ENCODE measurements at regions not wholly inside any gene's neighbourhood (a gene's known extent, or its start where the extent isn't known, plus 50 kb on each side); places are given as distances from the start of the nearest gene placed in this dataset.
A peak's percentile ranks its signal among the peaks of the same experiment; 100 is the strongest.
"Not testable (repeated sequence)": the region's sequence is repeated elsewhere in the genome, so short reads cannot be mapped to it uniquely, and the experiment has no call there.

DNA sequence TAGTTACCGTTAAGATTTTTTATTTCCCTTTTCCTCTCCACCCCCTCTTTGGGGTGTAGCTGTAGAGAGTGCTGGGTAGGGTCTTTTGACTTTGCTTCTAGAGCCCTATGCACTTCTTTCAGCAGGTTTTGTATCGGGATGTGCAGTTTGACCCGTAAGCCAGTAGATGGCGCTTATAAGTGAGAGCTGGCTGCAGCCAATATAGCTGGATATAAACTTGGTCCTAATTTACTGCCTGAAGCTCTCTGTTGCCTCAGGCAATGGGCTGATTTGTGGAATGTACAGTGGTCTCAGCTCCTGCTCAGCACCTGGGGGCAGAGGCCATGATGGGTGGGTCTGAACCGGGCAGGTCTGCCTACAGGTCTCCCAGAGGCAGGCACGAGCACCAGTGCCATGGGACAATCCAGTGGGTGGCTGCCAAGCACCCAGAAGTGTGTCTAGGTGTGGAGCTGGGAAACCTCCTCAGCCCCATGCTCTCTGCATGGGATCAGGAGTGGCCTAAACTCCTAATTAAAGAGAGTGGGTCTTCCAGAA, 146.5 kb downstream of the SPANXN1 start:
- FAIRE-seq (no peak), DNase-seq (ENCODE audit: insufficient read length, low spot score) (no peak)

- DNase-seq (ENCODE audit: insufficient read length, low spot score) (no peak), FAIRE-seq (no peak)
Measured at GRCh38 chrX:145394344-145394743, 147.0 kb downstream of the SPANXN1 start.

- no peak for FAIRE-seq
Measured at GRCh38 chrX:145396612-145397011, 149.3 kb downstream of the SPANXN1 start.

GRCh38 chrX:145405012-145405411, 157.7 kb downstream of the SPANXN1 start:
- DNase-seq (ENCODE audit: insufficient read length, low spot score) = peak; percentile 0
- FAIRE-seq = no peak

More at GRCh38 chrX:145396612-145397011, 149.3 kb downstream of the SPANXN1 start:
- DNase-seq (ENCODE audit: insufficient read length, low spot score) = no peak

DNA sequence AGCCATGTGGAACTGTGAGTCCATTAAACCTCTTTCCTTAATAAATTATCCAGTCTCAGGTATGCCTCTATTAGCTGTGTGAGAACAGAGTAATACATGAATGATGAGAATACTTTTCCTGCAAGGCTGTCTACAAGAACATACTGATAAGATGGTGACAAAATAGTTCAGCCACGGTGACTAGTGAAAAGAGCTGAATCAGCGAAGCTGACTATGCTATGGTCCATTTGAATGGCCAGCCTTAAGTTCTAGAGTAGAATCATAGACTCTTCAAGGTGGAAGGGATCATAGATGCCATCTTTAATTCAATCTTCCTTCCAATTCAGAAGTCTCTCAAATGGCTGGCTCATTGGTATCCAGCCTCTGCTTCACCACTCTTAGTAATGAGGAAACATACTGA, 163.3 kb downstream of the SPANXN1 start:
- no peak for DNase-seq (ENCODE audit: insufficient read length, low spot score)
- FAIRE-seq = no peak

DNA sequence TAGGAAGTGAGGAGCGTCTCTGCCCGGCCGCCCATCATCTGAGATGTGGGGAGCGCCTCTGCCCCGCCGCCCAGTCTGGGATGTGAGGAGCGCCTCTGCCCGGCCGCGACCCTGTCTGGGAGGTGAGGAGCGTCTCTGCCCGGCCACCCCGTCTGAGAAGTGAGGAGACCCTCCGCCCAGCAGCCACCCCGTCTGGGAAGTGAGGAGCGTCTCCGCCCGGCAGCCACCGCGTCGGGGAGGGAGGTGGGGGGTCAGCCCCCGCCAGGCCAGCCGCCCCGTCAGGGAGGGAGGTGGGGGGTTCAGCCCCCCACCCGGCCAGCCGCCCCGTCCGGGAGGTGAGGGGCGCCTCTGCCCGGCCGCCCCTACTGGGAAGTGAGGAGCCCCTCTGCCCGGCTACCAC, 188.9 kb downstream of the SPANXN1 start:
- DNase-seq (ENCODE audit: insufficient read length, low spot score); FAIRE-seq: not testable (repeated sequence)

GRCh38 chrX:145464650-145465049, 217.3 kb downstream of the SPANXN1 start:
- DNase-seq (ENCODE audit: insufficient read length, low spot score) (no peak), FAIRE-seq (no peak)

- FAIRE-seq (no peak), DNase-seq (ENCODE audit: insufficient read length, low spot score) (no peak)
Measured at GRCh38 chrX:145475725-145476124, 228.4 kb downstream of the SPANXN1 start.

GRCh38 chrX:145484740-145485139, 237.4 kb downstream of the SPANXN1 start:
- no peak for DNase-seq (ENCODE audit: insufficient read length, low spot score)
- no peak for FAIRE-seq

- no peak for DNase-seq (ENCODE audit: insufficient read length, low spot score)
- FAIRE-seq = no peak
Measured at GRCh38 chrX:145502670-145503069, 255.4 kb downstream of the SPANXN1 start.

GRCh38 chrX:145506214-145506613, 258.9 kb downstream of the SPANXN1 start:
- FAIRE-seq = no peak

GRCh38 chrX:145524931-145525330, 277.6 kb downstream of the SPANXN1 start:
- FAIRE-seq (no peak), DNase-seq (ENCODE audit: insufficient read length, low spot score) (no peak)

More at GRCh38 chrX:145506214-145506613, 258.9 kb downstream of the SPANXN1 start:
- DNase-seq (ENCODE audit: insufficient read length, low spot score) = no peak

DNA sequence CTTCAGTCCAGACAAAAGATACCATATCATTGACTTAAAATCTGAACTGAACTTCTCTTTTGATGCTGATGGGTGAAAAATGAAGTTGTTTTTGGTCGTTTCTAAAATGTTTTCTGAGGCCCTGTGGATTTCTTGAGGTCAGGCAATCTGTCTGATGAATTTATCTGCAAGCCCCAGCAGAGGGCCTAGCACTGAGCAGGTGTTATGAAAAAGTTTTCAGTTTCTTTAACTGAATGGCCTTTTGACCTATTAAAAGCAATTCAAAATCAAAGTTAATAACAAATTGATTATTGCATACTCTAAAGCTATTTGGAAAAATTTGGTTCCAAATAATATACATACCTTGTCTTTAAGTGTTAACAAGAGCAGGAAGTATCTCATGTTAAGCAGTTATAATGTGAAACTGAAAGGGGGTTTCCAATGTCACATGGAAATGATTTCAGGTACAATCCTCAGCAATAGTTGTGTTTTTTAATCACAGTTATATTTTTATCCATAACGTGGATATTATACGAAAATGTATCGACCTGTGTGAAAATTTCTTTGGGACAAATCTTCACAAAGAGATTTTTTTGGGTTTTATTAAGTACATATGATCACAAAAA, 285.0 kb downstream of the SPANXN1 start:
- DNase-seq (ENCODE audit: insufficient read length, low spot score) = no peak
- FAIRE-seq = no peak

DNA sequence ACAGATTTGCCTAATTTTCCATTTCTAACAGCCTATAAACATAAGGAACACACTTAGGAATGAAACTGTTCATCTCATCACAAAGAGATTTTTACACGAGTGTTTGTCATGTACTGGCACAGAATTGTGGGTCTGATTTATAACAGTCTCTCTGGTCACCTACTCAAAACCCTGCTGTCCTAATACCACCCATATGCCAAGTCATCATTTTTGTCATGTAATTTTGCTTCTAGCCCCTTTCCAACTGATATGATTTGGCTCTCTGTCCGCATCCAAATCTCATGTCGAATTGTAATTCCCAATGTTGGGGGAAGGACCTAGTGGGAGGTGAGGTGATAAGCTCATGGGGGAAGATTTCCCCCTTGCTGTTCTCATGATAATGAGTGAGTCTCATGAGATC, 284.1 kb upstream of the SLITRK2 start:
- DNase-seq (ENCODE audit: insufficient read length, low spot score) (no peak), FAIRE-seq (no peak)

DNA sequence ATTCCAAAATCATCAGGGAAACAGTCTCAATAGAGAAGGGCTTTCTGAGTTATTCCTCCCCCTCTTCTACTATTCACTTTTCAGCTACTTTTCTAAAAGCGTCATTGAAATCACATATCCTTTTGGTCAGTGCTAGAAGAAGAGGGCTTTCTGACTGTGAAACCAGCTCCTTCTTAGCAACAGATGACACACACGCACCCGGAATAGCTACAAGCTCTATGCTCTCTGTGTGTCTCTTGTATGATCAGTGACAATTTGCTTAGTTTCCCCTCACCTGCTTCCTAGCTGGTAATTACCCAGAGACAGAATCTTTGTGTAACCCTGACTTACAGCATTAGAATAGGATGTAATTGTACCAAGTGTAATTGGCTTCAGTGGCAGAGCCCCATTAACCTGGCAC, 268.1 kb upstream of the SLITRK2 start:
- no peak for FAIRE-seq

DNA sequence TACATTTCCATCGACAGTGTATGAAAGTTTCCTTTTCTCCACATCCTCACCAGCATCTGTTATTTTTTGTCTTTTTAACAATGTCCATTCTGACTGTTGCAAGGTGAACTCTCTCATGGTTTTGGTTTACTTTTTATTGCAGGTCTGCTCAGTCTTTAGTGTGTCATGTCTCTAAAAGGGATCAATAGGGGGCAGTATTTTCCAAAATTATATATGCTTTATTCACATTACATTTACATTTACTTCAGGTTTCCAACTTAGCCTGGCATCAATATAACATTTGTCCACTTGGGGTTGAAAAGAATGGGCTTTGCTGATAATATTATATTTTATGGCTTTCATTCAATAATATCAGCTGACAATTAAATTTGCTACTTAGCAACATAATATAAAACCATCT, 265.0 kb upstream of the SLITRK2 start:
- no peak for FAIRE-seq
- DNase-seq (ENCODE audit: insufficient read length, low spot score) = no peak

More for the DNA sequence above, 268.1 kb upstream of the SLITRK2 start:
- no peak for DNase-seq (ENCODE audit: insufficient read length, low spot score)

DNA sequence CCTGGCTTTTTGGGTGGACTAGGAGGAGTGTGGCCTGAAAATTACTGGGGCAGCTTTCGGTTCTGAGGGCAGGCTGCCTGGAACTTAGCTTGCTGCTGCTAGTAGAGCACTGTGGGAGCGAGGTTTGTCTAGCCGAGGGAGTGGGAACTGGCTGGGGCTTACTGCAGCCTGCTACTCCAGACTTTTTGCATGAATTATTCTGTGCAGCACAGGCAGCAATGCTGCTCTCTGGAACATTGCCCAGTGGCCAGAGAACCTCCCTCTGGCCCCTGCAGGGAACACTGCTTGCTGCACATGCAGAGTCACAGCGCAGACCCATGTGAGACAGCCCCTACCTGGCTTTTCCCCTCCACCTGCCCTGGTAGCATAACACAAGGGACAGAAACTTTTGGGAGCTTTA, 263.9 kb upstream of the SLITRK2 start:
- DNase-seq (ENCODE audit: insufficient read length, low spot score) (no peak), FAIRE-seq (no peak)

DNA sequence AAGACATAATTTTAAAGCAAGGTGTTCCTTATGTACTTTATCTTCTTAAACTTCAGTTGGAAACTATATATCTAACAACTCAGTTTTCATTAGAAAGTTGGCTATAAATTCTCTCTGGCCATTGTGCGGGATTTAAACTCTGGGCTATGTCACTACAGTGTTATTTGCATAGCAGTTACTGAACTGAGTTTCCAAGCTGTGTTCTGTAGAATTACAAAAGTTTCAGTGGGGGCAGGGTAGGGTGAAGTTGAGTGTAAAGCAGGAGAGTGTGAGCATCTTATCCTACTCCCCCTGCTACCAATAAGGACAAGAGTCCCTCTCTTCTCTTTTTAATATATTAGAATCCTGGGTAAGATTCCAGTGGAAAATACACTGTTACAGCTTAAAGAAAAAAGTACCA, 254.5 kb upstream of the SLITRK2 start:
- no peak for FAIRE-seq
- DNase-seq (ENCODE audit: insufficient read length, low spot score) = no peak

GRCh38 chrX:145609951-145610511, 207.6 kb upstream of the SLITRK2 start:
- no peak for FAIRE-seq
- DNase-seq (ENCODE audit: insufficient read length, low spot score) = no peak

- DNase-seq (ENCODE audit: insufficient read length, low spot score) = no peak
- no peak for FAIRE-seq
Measured at GRCh38 chrX:145613894-145614293, 203.7 kb upstream of the SLITRK2 start.

DNA sequence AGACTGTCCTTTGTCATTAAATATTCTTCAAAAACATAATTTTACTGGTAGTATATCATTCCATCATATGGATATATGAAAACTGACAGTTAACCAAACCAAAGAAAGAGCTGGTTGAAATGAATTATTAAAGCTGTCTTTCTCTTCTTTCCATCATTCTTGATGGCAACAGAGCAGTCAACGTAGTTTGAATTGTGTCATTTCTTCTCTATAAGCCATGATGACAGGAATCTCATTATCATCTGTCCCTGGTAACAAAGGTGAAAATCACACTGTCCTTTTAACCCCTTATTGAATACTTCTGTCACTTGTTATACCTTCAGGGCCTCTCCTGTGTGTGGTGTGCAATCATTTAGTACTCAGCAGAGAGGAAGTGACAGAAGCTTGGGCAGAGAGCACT, 197.0 kb upstream of the SLITRK2 start:
- DNase-seq (ENCODE audit: insufficient read length, low spot score) (no peak), FAIRE-seq (no peak)

DNA sequence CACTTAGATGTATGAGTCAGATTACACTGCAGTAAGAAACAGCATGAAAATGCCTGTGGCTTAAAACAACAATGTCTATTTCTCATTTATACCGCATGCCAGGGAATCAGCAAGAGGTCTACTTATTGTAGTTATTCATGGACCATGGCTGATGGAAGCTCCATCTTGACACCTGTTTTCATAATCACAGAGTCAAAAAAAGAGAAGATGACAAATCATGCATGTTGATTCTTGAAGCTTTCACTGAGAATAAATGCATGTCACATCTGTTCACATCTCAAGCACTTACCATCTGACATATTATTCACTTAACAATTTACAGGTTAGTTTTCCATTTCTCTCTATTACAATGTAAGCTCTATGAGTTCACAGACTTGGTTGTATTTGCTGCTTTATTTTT, 194.2 kb upstream of the SLITRK2 start:
- no peak for DNase-seq (ENCODE audit: insufficient read length, low spot score)
- FAIRE-seq = no peak

Measured in HTR-8/SVneo (cell line).